Endothelial cell of hepatic sinusoid (primary cell): ENCODE measurements at regions not wholly inside any gene's neighbourhood (a gene's known extent, or its start where the extent isn't known, plus 50 kb on each side); places are given as distances from the start of the nearest gene placed in this dataset.
"Not testable (repeated sequence)": the region's sequence is repeated elsewhere in the genome, so short reads cannot be mapped to it uniquely, and the experiment has no call there.

Experiments
- in situ Hi-C: cut with HindIII; loops from 2 replicates; pipeline ENCODE4 v1.10.0; 2017; ENCODE audit warnings: low sequenced_read_pairs

GRCh38 chr11:130979386-130979972 lies 63.2 kb upstream of the SNX19 start:
- in situ Hi-C loops, result no loop called here

- in situ Hi-C loops, result no loop called here
Observed at GRCh38 chr11:130980071-130980862, 64.0 kb upstream of the SNX19 start.

GRCh38 chr11:130984241-130984640 lies 68.0 kb upstream of the SNX19 start:
- in situ Hi-C loops, result not testable (repeated sequence)

- in situ Hi-C loops, result no loop called here
Observed at GRCh38 chr11:130992788-130993187, 76.5 kb upstream of the SNX19 start.

GRCh38 chr11:130994043-130994442 lies 77.8 kb upstream of the SNX19 start:
- in situ Hi-C loops, result no loop called here

- in situ Hi-C loops, result no loop called here
Observed at GRCh38 chr11:130995266-130995665, 79.0 kb upstream of the SNX19 start.

- in situ Hi-C loops, result no loop called here
Observed at GRCh38 chr11:130997278-130997677, 81.0 kb upstream of the SNX19 start.

GRCh38 chr11:130999086-130999485 lies 82.8 kb upstream of the SNX19 start:
- in situ Hi-C loops, result no loop called here

GRCh38 chr11:130999992-131000770 lies 83.9 kb upstream of the SNX19 start:
- in situ Hi-C loops, result no loop called here

- in situ Hi-C loops, result no loop called here
Observed at GRCh38 chr11:131002145-131002544, 85.9 kb upstream of the SNX19 start.

- in situ Hi-C loops, result no loop called here
Observed at GRCh38 chr11:131005829-131006228, 89.5 kb upstream of the SNX19 start.

- in situ Hi-C loops, result no loop called here
Observed at GRCh38 chr11:131025020-131025419, 108.7 kb upstream of the SNX19 start.

GRCh38 chr11:131025421-131026125 lies 109.3 kb upstream of the SNX19 start:
- in situ Hi-C loops, result no loop called here

- in situ Hi-C loops, result no loop called here
Observed at GRCh38 chr11:131027491-131027890, 111.2 kb upstream of the SNX19 start.

- in situ Hi-C loops, result no loop called here
Observed at GRCh38 chr11:131033151-131033651, 116.9 kb upstream of the SNX19 start.

- in situ Hi-C loops, result no loop called here
Observed at GRCh38 chr11:131036514-131036913, 120.2 kb upstream of the SNX19 start.

GRCh38 chr11:131037873-131038272 lies 121.6 kb upstream of the SNX19 start:
- in situ Hi-C loops, result no loop called here

GRCh38 chr11:131038597-131038996 lies 122.3 kb upstream of the SNX19 start:
- in situ Hi-C loops, result no loop called here

GRCh38 chr11:131041331-131042040 lies 125.2 kb upstream of the SNX19 start:
- in situ Hi-C loops, result no loop called here

- in situ Hi-C loops, result no loop called here
Observed at GRCh38 chr11:131042041-131042390, 125.7 kb upstream of the SNX19 start.
